Endothelial cell of umbilical vein (primary cell): ENCODE measurements at regions not wholly inside any gene's neighbourhood (a gene's known extent, or its start where the extent isn't known, plus 50 kb on each side); places are given as distances from the start of the nearest gene placed in this dataset.

Experiments used
- BruUV-seq: library from RNA; stranded (reverse); fragments of 400-500 nt; replicated peaks from 2 replicates; lab custom pipeline; 2021; lab: Mats Ljungman, UMichigan
- CTCF ChIA-PET: fragments of 300-600, 350-600 bp; sonication (Branson Sonifier 250); formaldehyde crosslinking; loops from one replicate; lab custom pipeline; 2021; ENCODE audit warnings: antibody characterized with exemption, inconsistent platforms; lab: Charles Lee
- POLR2A ChIA-PET: fragments of 300-600, 350-600 bp; sonication (Branson Sonifier 250); formaldehyde crosslinking; loops from one replicate; lab custom pipeline; 2021; ENCODE audit warnings: antibody characterized with exemption, inconsistent platforms; lab: Charles Lee
- DNase-seq: peaks from one replicate; pipeline ENCODE4 v3.0.0-alpha.2; 2011; ENCODE audit warnings: low read depth, low spot score
- FAIRE-seq: peaks from 2 replicates; lab custom pipeline; 2011; peaks lifted over from hg19 to GRCh38; lab: Jason Lieb, UNC
- H2AFZ ChIP-seq: 2 replicates; pipeline ENCODE4 v1.6.0; 2012; ENCODE audit warnings: low read depth, low read length, control low read depth, inconsistent platforms
- H3K27ac ChIP-seq: 2 replicates; pipeline ENCODE4 v1.5.1; 2011; ENCODE audit warnings: low read depth, mild to moderate bottlenecking, control low read depth, low read length, moderate library complexity; ENCODE audit not compliant: insufficient read depth
- H3K27me3 ChIP-seq, 2 experiments: 2 replicates each; pipeline versions ENCODE4 v1.6.0 to v1.6.1; 2011; ENCODE audit warnings: low read length in 2 of 2, mixed read lengths in 1 of 2; ENCODE audit not compliant: control insufficient read depth in 2 of 2, insufficient read depth in 2 of 2
- H3K36me3 ChIP-seq, 2 experiments: 2 replicates in 1 of 2; 3 replicates in 1 of 2; pipeline ENCODE4 v1.5.1; 2011; ENCODE audit warnings: low read length in 2 of 2, mild to moderate bottlenecking in 1 of 2, moderate library complexity in 1 of 2; ENCODE audit not compliant: control insufficient read depth in 2 of 2, insufficient read depth in 2 of 2; ENCODE audit errors: extremely low read depth in 1 of 2
- H3K4me1 ChIP-seq: 3 replicates; pipeline ENCODE4 v1.5.1; 2011; ENCODE audit warnings: mild to moderate bottlenecking, low read length; ENCODE audit not compliant: control insufficient read depth, insufficient read depth; ENCODE audit errors: extremely low read depth
- H3K4me2 ChIP-seq: 2 replicates; pipeline ENCODE4 v1.6.1; 2011; ENCODE audit warnings: low read length, control low read depth, mixed read lengths; ENCODE audit not compliant: insufficient read depth
- H3K4me3 ChIP-seq, 3 experiments: fragments of 200-600 bp in 1 of 3; sonication (generic), shearing (Covaris generic) in 1 of 3; replicated peaks in 1 of 3; 2 replicates each; pipeline ENCODE4 v1.5.1; 2011 to 2016; ENCODE audit warnings: control low read depth in 3 of 3, low read length in 3 of 3, mild to moderate bottlenecking in 2 of 3, inconsistent platforms in 1 of 3, low read depth in 1 of 3, moderate library complexity in 1 of 3; ENCODE audit not compliant: insufficient read depth in 1 of 3
- H3K79me2 ChIP-seq: 2 replicates; pipeline ENCODE4 v1.6.0; 2012; ENCODE audit warnings: low read length, inconsistent platforms; ENCODE audit not compliant: control insufficient read depth, insufficient read depth
- H3K9ac ChIP-seq: replicated peaks from 2 replicates; pipeline ENCODE3; 2011; ENCODE audit warnings: low read length, control low read depth; ENCODE audit not compliant: insufficient read depth; ENCODE audit errors: extremely low read depth
- H3K9me1 ChIP-seq: replicated peaks from 3 replicates; pipeline ENCODE4 v1.6.0; 2011; ENCODE audit warnings: mild to moderate bottlenecking, low read length; ENCODE audit not compliant: control insufficient read depth, insufficient read depth; ENCODE audit errors: extremely low read depth
- H3K9me3 ChIP-seq: replicated peaks from 2 replicates; pipeline ENCODE4 v1.5.1; 2012; ENCODE audit warnings: low read length, inconsistent platforms; ENCODE audit not compliant: control insufficient read depth, insufficient read depth
- H4K20me1 ChIP-seq: replicated peaks from 2 replicates; pipeline ENCODE3; 2011; ENCODE audit warnings: mild to moderate bottlenecking, low read length; ENCODE audit not compliant: control insufficient read depth, insufficient read depth; ENCODE audit errors: extremely low read depth
- EZH2 ChIP-seq: IDR thresholded peaks from 2 replicates; pipeline ENCODE4 v1.6.1; 2012; ENCODE audit warnings: borderline replicate concordance, low read depth, mild to moderate bottlenecking, moderate library complexity, low read length, inconsistent platforms; ENCODE audit not compliant: severe bottlenecking
- FOS ChIP-seq: IDR thresholded peaks from 2 replicates; pipeline ENCODE4 v1.6.1; 2011; ENCODE audit warnings: mild to moderate bottlenecking, low read length, moderate library complexity, borderline replicate concordance; ENCODE audit not compliant: insufficient read depth
- GATA2 ChIP-seq: IDR thresholded peaks from 2 replicates; pipeline ENCODE4 v1.7.0; 2011; ENCODE audit warnings: low read depth, mild to moderate bottlenecking, moderate library complexity, mixed read lengths, low read length; ENCODE audit not compliant: insufficient read length, insufficient read depth
- JUN ChIP-seq: IDR thresholded peaks from 2 replicates; pipeline ENCODE4 v1.6.1; 2011; ENCODE audit warnings: borderline replicate concordance, low read depth; ENCODE audit not compliant: insufficient read length, insufficient read depth
- MYC ChIP-seq: IDR thresholded peaks from one replicate; pipeline ENCODE4 v1.6.1; 2011; ENCODE audit warnings: mild to moderate bottlenecking, low read depth, low read length
- POLR2A ChIP-seq: IDR thresholded peaks from 2 replicates; pipeline ENCODE4 v1.6.1; 2012; ENCODE audit warnings: low read depth, mild to moderate bottlenecking, control low read depth, low read length
- POLR2AphosphoS5 ChIP-seq: IDR thresholded peaks from 2 replicates; pipeline ENCODE4 v1.6.1; 2012; ENCODE audit warnings: low read depth, mild to moderate bottlenecking, control low read depth, low read length, moderate library complexity; ENCODE audit not compliant: insufficient read depth
- dilution Hi-C: fragments of 300-500 bp; cut with MboI; formaldehyde crosslinking; loops from one replicate; pipeline ENCODE4 v1.15.0; 2019; ENCODE audit warnings: low sequenced_read_pairs; ENCODE audit not compliant: extremely low pct_ligation_motif_present
- intact Hi-C: fragments of 100-400 bp; cut with micrococcal nuclease; formaldehyde crosslinking; loops from one replicate; pipeline ENCODE4 v1.10.0; 2022
- TF ChIP-seq, protein P1 (sequence below): IDR thresholded peaks from 2 replicates; pipeline ENCODE4 v1.6.1; 2011; ENCODE audit not compliant: insufficient read depth, insufficient read length
- TF ChIP-seq, protein P2 (sequence below), 2 donors: IDR thresholded peaks; 1 replicate in 1 of 2; 2 replicates in 1 of 2; pipeline ENCODE4 v1.5.1; 2011; ENCODE audit warnings: low read length in 2 of 2, mild to moderate bottlenecking in 2 of 2, moderate library complexity in 2 of 2, control low read depth in 1 of 2, inconsistent platforms in 1 of 2, low read depth in 1 of 2; ENCODE audit not compliant: insufficient read depth in 1 of 2; ENCODE audit errors: extremely low read depth in 1 of 2

DNA sequence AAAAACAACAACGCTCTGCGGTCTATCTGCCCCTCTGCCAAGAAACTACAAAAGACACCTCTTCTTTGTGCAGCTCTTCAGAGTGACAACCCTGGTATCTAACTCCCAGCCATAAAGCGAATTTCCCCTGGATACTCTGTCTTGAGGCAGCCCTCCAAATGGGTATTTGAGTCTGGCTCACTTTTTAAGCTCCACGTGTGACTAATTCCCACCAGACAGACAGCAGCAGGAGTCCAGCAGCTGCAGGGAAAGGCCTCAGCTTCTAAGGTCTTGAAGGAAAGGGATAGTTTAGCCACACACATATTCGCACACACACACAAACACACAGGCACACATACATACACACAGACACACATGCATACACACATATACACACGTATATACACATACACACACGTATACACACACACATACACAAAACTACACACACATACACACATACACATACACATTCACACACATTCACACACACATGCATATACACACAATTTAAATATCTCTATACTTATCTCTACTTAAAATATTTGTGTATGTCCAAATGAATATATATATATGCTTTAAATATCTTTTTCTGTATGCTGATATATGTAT, 188.8 kb downstream of the TSHZ3 start:
- H3K27ac ChIP-seq: no peak overlapping the region
- no peak overlapping the region for H3K4me3 ChIP-seq
- FAIRE-seq: no peak
- H3K27me3 ChIP-seq: no peaks in the 10 kb centered on the region
- H3K79me2 ChIP-seq: no peaks in the 10 kb centered on the region
- no peaks in the 10 kb centered on the region for H3K36me3 ChIP-seq
- no peak overlapping the region for H3K4me2 ChIP-seq
- intact Hi-C loops: no loop called here
- H3K9me1 ChIP-seq: no peaks in the 10 kb centered on the region
- no peak for DNase-seq
- POLR2A ChIA-PET: no interaction called here
- H2AFZ ChIP-seq: no peak overlapping the region
- dilution Hi-C loops: no loop called here
- no peak overlapping the region for H3K9ac ChIP-seq
- H4K20me1 ChIP-seq: no peaks in the 10 kb centered on the region
- BruUV-seq: no TSS peak
- peaks cover 2% of the 10 kb centered on the region for H3K9me3 ChIP-seq
- CTCF ChIA-PET: no interaction called here
- no peak for TF ChIP-seq GATA2
- TF ChIP-seq MYC: no peak
- TF ChIP-seq FOS: no peak
- TF ChIP-seq, protein P1, sequence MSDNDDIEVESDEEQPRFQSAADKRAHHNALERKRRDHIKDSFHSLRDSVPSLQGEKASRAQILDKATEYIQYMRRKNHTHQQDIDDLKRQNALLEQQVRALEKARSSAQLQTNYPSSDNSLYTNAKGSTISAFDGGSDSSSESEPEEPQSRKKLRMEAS: no peak
- no peak for TF ChIP-seq POLR2A
- TF ChIP-seq, protein P2, sequence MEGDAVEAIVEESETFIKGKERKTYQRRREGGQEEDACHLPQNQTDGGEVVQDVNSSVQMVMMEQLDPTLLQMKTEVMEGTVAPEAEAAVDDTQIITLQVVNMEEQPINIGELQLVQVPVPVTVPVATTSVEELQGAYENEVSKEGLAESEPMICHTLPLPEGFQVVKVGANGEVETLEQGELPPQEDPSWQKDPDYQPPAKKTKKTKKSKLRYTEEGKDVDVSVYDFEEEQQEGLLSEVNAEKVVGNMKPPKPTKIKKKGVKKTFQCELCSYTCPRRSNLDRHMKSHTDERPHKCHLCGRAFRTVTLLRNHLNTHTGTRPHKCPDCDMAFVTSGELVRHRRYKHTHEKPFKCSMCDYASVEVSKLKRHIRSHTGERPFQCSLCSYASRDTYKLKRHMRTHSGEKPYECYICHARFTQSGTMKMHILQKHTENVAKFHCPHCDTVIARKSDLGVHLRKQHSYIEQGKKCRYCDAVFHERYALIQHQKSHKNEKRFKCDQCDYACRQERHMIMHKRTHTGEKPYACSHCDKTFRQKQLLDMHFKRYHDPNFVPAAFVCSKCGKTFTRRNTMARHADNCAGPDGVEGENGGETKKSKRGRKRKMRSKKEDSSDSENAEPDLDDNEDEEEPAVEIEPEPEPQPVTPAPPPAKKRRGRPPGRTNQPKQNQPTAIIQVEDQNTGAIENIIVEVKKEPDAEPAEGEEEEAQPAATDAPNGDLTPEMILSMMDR (IDR thresholded peaks at IDR 0.05; ENCODE audit: extremely low read depth in 1 of 2, insufficient read depth in 1 of 2, low read depth in 1 of 2, low read length in 2 of 2): no peak
- TF ChIP-seq EZH2: no peak
- TF ChIP-seq POLR2AphosphoS5: no peak
- no peak for TF ChIP-seq JUN
- no peaks in the 10 kb centered on the region for H3K4me1 ChIP-seq
